Germinal center (tissue), 1 donor: ENCODE measurements at regions not wholly inside any gene's neighbourhood (a gene's known extent, or its start where the extent isn't known, plus 50 kb on each side); places are given as distances from the start of the nearest gene placed in this dataset.
"Not testable (repeated sequence)": the region's sequence is repeated elsewhere in the genome, so short reads cannot be mapped to it uniquely, and the experiment has no call there.

Experiments
- DNase-seq: peaks from one replicate; pipeline ENCODE4 v3.0.0; 2012; ENCODE audit warnings: mixed read lengths, low spot score

DNA sequence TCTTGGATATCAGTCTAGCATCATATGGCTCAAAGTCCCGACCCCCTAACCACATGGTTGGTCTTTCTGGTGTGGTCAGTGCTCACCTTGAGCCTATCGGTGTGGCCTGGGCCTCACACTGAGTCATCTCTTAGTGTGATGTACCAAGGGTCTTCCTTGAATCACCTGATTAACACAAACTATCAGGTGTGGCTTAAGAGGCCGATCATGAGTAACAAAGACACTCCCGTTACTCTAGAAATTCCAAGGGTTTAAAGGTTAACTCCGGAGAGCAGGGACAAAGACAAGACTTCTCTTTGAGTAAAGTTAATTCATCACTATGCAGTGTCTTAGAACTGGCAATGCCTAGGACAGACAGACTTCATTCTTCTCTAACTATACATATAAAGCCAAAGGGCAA lies 52.3 kb upstream of the ARMC3 start:
- DNase-seq, result no peak

DNA sequence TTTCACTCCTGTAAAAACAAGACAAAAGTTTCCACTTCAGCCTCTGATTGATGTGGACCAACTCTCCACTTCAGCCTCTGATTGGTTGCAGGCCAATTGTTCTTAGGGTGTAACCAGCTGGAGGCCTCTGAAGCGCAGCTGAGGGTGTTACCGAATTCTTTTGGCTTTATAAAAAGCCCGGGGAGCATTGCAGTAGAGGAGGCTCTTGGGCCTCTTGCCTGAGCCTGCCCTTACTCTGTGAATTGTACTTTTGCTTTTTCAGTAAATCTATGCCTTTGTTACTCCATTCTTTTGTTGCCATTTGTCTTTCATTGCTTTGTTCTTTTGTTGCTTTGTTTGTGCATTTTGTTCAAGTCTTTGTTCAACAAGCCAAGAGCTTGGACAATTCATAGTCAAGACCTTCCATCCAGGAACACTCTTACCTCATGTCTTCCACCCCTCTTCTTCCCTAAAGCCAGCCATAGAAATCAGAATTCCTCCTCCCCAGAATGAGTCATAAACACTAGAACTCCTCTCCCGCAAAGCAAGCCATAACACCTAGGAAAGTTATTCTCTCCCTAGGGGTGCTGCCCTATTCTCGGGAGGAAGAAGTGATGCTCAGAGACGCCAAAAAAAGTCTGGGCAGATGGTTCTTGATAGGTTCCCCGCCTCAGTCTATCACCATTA lies 53.5 kb upstream of the ARMC3 start:
- DNase-seq, result no peak

DNA sequence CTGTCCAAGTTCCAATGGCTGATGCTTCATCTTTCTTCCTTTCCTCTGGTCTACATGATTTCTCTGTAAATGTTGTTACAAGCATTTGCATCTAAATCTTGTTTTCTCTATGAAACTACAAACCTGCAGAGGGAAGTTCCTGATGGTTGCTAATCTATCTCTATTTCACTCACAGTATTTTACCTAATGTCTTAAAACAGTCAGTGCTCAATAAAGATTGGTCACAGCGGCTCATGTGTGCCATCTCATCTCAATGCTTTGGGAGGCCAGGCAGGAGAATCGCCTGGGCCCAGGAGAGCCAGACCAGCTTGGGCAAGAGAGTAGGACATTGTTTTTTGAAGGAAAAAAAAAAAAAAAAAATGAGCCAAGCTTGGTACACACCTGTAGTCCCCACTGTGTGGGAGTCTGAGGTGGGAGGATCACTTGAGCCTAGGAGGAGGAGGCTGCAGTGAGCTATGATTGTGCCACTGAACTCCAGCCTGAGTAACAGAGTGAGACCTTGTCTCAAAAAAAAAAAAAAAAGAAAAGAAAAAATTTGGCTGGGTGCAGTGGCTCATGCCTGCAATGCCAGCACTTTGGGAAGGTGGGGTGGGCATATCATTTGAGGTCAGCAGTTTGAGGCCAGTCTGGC lies 71.3 kb upstream of the ARMC3 start:
- no peak for DNase-seq

DNA sequence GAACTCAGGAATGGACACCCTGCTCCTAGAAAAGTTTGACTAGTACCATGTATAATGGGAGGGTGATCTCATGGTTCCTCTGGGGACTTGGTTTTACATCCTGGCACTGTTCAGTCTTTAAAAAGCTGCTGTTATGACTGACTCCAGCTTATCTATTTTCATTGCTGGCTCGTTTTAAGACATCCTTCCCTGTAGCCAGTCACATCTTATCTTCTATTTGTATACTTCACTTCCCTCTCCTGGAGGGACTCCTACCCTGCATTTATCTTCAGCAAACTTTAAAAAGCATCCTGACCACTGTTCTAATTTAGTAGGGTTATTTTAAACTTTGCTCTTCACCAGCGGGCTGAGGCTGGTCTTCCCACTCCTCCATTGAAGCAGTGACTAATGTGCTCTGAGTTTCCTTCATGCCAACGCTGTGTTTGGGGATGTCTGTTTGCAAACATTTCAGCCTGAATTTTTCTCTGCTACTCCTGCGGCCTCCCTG lies 72.9 kb upstream of the ARMC3 start:
- no peak for DNase-seq

DNA sequence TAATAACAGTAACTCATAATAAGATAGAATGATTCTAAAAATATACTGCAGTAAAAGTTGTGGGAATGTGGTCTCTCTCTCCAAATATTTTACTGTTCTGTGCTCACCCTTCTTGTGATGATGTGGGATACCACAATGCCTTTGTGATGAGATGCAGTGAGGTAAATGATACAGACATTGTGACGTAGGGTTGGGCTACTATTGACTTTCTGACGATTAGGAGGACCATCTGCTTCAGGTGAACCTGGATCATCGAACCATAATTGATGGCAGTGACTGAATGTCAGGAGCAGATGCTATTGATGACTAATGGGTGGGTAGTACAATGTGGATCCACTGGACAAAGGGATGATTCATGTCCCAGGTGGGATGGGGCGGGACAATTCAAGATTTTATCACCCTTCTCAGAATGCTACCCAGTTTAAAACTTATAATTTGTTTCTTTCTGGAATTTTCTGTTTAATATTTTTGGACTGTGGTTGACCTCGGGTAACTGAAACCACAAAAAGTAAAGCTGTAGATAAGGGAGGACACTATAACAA lies 73.9 kb upstream of the ARMC3 start:
- DNase-seq, result no peak

DNA sequence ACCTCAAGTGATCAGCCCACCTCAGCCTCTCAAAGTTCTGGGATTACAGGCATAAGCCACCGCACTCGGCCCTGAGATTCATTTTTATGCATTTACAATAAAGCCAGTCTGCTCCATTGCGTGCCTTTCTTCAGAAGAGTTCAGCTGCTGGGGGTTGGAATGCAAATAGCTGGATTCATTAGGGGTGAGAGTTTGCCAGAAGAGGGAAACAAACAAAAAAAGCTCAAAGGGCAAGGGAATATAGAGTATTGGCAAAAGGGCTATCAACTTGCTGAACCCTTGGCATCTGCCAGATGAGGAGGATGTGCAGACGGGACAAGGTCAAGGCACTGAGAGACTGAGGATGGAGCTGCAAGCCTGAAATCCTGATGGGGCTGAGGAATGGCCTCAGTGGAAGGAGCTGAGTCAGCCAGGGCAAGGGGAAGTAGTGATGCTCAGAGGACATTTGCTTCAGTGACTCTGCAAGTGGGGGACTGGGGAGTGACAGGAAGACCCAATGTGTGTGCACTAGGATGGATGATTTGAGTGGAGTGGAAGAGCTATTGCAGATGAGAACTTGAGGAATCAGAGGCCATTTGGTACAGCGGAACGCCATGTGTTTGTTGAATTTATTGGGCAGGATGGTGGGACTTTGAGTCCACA lies 75.0 kb upstream of the ARMC3 start:
- no peak for DNase-seq

DNA sequence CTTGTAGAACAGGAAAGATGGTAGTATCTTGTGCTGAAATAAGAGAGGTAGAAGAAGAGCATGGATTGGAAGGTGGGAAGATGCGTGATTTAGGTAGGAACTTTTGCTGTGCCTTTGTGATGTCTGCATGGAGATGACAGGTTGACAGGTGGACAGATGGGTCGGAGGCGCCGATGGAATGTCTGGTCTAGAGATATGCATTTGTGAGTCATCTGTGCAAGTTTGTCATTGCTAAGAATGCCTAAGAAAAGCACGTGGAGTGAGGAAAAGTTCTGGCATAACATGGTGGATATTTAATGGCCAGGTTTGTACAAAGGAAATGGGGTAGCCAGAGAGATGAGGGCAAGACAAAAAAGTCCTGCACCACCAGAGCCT lies 76.0 kb upstream of the ARMC3 start:
- no peak for DNase-seq

DNA sequence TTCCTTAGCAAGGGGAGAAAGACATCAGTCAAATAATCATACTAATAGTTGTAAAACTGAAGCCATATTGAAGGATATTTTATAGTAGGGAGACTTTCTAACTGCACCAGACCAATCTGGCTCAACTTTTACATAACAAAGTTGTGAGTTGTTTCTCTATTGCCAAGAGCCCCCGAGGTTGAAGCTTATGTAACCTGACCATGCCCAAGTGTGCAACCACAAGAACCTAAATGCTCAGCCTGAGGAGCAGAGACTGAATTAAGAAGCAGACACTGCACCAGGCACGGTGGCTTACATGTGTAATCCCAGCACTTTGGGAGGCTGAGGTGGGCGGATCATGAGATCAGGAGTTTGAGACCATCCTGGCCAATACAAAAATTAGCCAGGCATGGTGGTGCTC lies 77.3 kb upstream of the ARMC3 start:
- no peak for DNase-seq

DNA sequence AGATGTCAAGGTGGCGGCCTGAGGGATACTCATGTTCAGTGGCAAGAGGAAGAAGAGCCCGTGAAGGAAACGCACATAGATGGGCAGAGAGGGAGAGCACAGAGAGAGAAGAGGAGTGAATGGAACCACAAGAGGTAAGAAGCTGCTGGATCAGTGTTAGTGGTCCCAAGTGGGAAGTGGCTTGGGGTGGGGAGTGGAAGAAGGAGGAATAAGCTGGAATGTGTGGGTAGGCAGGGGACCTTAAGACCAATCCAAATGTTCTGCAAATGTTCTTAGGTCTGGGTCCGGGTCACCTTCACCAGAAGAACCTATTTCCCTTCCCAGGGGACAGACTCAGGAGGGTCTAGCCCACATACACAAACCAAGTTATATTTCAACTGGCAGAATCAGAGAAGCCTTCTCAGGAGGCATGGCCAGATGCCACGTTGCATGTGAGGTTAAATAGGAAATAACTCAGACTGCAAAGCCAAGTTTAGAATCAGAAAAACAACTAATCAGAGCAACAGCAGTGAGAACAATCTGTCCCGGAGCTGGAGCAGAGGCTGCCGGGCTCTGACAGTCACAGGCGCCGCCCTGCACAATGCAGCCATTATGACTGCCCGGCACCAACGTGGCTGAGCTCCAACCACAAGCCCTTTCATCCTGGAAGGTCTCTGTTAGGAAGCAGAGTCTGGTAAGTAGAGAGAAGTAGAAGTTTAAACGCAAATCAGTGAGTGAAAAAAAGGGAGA lies 78.6 kb upstream of the ARMC3 start:
- peak; percentile 18 for DNase-seq

DNA sequence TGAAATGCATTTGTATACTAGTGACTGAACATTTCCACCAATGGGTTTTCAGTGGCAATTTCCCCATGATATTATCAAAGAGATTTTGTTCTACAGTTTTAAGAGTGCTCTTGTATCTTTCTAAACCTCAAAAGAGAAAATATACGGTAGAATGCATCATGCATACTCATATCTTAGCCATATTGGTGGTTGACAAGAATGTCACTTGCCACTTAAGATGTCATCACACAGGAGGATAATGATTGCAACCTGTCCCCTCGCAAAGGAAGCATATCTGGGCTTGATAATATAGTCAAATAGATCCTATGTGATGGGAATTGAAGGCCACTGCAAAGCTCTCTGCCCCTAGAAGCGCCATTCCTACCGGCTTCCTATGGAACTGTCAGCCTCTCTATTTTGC lies 79.3 kb upstream of the ARMC3 start:
- DNase-seq, result no peak

DNA sequence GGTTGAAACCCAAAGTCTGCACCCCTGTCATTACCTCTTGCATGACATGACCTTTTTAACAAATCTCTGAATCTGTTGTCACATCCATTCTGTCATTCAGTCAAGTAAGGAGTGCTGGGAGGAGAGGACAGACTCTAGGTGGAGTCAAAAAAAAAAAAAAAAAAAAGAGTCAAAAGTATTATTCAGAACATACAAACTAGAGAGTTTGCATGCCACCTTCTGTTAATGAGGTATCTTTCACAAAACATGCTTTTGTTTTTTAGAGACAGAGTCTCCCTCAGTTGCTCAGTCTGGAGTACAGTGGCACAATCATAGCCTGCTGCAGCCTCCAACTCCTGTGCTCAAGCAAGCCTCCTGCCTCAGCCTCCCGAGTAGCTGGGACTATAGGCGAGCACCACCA lies 81.6 kb upstream of the ARMC3 start:
- DNase-seq, result no peak

DNA sequence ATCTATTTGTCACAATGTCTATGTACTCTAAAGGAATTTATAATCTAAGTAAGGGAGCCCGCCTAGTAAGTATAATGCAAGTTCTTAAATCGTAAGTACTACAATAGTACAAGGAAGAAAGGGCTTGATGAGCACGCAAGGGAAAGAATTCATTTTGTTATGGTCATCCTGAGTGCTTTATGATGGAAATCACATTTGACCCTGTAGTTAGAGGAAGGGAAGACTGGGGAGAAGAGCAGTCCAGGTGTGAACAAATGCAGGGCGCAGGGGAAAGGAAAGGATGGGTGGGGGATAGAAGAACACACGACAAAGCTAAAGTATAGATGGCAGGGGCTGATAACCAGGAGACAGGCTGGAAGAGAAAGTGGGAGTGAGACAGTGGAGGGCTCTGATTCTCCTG lies 88.2 kb upstream of the ARMC3 start:
- DNase-seq, result no peak

DNA sequence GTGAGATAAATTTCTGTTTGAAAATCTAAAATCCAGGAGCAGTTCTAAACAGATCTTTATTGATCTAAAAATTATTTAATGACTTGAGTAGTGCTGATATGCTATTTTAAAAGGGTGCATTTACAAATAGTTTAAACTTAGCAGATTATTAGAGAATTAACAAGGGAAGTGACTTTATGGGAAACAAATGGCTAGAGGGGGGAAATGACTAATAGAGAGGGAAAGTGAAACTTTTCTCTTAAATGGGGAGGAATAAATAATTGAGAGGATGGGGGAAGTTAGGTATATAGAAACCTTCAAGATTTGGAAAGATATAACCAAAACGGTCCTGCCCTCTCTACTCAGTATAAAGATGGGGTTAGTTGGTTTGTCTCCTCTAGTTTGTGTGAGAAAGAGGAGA lies 90.1 kb upstream of the ARMC3 start:
- DNase-seq, result no peak

DNA sequence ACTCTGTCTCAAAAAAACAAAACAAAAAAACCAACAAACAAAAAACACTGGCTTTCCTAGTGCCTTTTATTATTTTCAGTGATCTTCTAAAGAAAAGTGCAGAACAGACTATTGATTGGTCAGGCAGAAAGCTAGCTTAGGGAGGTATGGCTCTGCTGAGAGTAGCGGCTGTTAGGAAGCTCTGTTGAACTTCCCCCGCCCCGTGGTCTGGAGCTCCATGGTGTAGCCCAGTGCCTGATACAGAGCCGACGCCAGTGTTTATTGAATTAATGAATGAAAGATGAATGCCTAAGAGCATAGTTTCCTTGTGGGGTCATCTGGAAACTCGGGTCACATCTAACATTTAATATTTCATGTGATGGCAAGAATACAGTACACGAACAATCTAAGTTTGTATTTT lies 90.5 kb upstream of the ARMC3 start:
- DNase-seq, result no peak

DNA sequence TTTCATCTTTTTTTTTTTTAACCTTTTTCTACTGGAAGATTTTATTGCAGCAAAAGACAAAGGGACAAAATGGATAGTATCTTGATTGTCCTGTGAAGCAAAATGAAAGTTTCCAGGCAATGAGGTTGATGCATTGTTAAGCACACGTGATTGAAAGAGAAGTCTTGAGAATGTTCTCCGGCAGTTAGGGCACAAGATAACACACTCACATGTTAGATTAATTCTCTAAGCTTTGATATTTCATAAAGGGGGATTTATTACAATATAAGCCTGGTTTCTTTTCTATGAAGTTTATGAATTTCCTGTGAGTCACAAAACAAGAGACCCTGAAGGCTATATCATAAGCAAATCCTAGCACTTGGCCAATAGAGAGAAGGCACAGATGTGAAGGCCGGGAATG lies 93.4 kb upstream of the ARMC3 start:
- DNase-seq, result no peak

DNA sequence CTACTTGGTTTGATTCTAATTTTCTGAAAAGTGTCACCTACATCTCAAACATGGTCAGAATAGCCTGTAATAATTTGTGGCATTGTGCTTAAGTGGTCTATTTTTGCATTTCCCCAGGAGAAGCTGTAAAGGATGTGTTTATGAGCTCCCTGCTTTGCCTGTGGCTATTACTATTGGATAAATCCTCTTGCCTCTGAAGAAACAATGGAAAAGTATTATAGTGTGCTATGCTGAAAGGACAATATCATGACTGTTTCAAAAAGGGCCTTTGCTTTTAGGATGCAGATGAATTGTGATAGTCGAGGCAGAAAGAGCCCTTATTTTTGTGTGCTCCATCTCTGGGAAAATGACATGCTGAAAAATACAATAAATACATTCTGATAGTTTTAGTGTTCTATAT lies 94.1 kb upstream of the ARMC3 start:
- no peak for DNase-seq

DNA sequence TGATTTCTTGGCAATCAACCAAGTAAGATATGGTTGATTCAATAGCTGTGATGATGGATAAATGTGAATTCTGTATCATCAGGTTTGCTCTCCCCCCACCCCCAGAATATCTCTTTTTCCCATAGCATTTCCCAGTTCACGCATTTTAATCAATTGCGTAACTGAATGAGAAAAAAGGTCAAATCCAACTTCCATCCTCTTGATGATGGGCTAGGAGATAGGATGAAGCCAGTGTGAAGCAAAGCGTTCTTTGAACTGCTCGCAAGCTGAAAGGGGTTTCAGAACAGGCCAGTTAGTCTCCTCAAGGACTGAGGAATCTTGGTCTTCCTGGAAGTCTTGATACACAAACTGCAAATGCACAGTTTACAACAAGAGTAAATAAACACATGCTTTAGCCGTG lies 94.5 kb upstream of the ARMC3 start:
- DNase-seq, result no peak

DNA sequence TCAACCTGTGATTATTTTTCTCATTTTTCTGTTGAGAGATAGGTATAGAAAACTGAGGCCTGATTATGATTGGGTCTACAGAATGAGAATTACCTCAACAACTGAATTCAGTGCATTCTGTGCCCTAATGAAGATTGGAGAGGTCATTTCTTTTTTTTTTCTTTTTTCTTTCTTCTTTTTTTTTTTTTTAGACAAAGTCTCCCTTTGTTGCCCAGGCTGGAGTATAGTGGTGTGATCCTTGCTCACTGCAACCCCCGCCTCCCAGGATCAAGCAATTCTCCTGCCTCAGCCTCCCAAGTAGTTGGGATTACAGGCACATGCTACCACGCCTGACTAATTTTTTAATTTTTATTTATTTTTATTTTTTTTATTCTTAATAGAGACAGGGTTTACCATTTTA lies 95.0 kb upstream of the ARMC3 start:
- DNase-seq, result no peak

DNA sequence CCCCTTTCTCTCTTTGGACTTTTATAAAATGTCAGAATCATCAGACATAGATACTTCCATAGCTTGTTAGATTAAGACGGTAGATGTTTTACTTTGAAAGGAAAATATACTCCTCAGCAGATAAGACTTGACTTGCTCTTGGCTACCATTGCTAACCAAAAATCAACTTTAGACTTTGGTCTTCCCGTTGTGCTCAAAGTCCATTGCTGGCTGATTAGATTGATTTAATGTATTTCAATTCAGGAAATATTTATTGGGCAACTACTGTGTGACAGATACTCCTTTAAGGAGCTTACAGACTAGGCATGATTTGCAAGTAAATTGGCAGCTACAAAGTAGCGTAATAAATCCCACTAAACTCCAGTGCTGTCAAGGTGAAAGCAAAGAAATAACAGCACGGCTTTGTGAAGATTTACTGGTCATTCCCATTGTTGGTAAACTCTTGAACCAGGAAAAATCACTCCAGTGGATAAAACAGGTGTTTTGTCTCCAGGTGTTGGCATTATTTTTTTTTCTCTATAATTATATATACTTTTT lies 95.7 kb upstream of the ARMC3 start:
- no peak for DNase-seq

DNA sequence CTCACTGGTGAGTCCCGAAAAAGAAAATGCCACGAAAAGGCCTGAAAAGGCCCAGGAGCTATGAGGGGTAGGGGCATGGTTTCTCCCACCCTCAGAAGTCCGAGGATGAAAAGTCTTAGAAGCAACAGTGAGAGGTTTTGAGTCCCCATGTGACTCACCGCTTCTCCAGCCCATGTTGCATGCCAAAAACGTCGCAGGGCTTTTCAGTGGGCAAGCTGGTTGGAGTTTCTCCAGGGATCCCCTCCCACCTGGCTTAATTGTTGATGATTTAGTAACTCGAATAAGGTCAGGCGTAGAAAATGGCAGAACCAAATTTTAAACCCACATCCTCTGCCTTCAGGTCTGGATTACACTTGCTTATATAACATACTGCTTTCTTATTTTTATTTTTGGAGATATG lies 96.3 kb upstream of the ARMC3 start:
- no peak for DNase-seq

DNA sequence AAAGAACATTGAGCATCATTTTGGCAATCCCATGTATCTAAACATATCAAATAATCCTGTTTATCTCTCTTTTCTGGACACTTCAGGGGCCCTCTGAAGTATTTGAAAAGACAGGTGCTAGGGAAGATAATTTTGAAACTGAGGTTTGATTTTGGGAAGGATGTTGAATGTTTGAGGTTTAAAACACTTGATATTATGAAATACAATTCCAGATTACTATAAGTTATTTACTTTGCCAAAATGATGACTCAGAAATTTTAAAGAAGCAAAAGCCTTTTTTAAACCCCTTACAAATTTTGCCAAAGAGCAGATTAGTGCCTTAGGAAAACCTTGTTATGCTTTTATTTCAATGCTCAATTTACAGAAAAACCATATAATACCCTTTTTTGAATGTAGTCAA lies 99.1 kb upstream of the ARMC3 start:
- not testable (repeated sequence) for DNase-seq

DNA sequence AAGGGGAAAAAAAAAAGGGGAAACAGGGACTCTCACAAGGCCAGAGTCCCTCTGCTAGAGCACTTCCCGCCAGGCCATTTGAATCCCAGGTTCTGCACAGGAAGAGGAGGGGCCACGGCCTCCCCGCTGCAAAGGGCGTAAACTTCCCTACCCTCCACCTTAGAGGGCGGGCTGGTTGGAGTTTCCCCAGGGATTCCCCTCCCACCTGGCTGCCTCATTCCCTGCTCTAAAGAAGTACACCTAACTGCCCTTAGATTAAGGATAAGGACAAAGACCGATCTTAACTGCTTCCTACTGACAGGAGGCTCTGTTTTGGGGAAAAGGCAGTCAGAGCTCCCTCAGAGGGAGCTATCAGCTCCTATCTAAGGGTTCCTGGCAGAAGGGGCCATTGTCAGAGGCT lies 102.0 kb upstream of the ARMC3 start:
- DNase-seq, result no peak

DNA sequence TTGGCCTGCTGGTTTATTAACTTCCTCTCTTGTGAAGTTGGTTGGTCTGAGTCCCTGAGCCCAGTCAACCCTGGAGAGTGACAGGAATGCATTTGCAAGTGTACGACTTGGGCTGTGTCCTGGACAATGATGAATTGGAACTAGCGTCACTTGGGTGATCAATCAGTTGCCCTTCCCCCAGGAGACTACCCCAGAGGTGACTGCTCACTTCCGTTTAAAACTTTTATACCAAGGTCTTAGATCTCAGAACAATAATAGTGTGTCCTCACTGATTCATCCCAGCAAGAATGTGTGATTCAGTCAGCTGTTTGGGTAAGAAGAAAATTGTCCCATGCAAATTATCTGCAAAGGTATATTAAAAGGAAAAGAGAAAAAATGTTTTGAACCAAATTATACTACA lies 102.9 kb upstream of the ARMC3 start:
- no peak for DNase-seq
